ENCODE measurements at regions not wholly inside any gene's neighbourhood (a gene's known extent, or its start where the extent isn't known, plus 50 kb on each side); places are given as distances from the start of the nearest gene placed in this dataset.

DNA sequence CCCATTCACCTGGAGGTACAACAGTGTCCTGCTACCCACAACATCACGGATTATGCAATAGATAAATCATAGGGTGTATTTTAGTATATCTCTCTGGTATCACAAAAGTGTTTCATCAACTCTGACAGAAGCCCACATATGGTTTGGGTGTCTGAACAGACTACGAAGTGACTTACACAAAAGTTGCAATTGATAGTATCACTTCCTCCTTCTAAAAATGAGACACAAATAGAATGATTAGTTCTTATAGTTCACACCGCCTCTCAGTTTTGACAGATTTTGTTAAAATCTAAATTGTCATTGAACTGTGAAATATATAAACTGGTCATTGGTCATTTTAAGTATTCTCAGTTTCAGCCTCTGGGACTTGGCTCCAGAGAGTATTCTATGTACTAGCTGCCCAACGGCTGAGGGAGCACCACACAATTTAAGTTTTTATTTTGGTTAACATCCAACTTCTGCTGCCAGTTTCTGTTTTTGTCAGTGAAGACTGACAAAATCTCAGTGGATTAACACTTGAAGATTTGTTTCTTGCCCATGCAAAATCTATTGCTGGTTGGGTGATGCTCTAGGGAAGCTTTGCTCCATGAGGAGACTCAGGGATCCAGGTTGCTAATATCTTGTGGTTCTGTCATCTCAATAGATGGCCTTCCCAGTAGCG is 113.8 kb upstream of the PUDP start:
- intact Hi-C loops (cut with DNase I): no loop called here
- TF ChIP-seq POLR2AphosphoS5 (IDR thresholded peaks at IDR 0.05): no peak
- TF ChIP-seq, protein P1, sequence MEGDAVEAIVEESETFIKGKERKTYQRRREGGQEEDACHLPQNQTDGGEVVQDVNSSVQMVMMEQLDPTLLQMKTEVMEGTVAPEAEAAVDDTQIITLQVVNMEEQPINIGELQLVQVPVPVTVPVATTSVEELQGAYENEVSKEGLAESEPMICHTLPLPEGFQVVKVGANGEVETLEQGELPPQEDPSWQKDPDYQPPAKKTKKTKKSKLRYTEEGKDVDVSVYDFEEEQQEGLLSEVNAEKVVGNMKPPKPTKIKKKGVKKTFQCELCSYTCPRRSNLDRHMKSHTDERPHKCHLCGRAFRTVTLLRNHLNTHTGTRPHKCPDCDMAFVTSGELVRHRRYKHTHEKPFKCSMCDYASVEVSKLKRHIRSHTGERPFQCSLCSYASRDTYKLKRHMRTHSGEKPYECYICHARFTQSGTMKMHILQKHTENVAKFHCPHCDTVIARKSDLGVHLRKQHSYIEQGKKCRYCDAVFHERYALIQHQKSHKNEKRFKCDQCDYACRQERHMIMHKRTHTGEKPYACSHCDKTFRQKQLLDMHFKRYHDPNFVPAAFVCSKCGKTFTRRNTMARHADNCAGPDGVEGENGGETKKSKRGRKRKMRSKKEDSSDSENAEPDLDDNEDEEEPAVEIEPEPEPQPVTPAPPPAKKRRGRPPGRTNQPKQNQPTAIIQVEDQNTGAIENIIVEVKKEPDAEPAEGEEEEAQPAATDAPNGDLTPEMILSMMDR (IDR thresholded peaks at IDR 0.05): no peak
- no peak for TF ChIP-seq POLR2A (IDR thresholded peaks at IDR 0.05)

DNA sequence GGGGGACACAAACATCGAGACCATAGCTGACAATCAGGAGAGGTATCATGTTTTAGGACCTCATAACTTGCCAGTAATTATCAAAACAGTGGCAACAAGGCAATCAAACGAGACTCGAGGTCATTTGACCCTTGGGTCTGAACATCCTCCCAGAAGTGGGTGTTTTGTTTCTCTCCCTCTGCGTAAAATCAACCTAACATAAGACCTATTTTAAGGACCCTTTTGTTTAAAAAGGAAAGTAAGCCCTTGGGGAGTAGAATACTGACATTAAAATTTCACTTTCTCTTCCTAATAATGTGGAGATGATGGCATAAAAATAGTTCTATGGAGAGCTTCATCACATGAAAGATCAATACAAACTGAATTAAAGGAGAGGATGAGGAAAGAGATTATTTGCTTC is 106.2 kb upstream of the PUDP start:
- intact Hi-C loops (cut with DNase I): no loop called here
- Histone ChIP-seq H3K4me3 (no peak overlapping the region), H3K4me1 (replicated peaks) (no peaks in the 10 kb centered on the region), H3K27me3 (replicated peaks; ENCODE audit: insufficient read depth) (no peaks in the 10 kb centered on the region), H3K9me3 (no peaks in the 10 kb centered on the region), H3K27ac (no peak overlapping the region), H3K36me3 (no peaks in the 10 kb centered on the region)
- 50% methylated on average over 4 of the region's 4 CpGs for WGBS
- DNase-seq (ENCODE audit: low spot score): no peak
- no peak for TF ChIP-seq POLR2A (IDR thresholded peaks at IDR 0.05)
- TF ChIP-seq, protein P1 (IDR thresholded peaks at IDR 0.05): no peak
- no peak for TF ChIP-seq POLR2AphosphoS5 (IDR thresholded peaks at IDR 0.05)

More for the DNA sequence above, 113.8 kb upstream of the PUDP start:
- no peaks in the 10 kb centered on the region for H3K9me3 ChIP-seq
- no peaks in the 10 kb centered on the region for H3K4me1 ChIP-seq (replicated peaks)
- H3K36me3 ChIP-seq: no peaks in the 10 kb centered on the region
- no peaks in the 10 kb centered on the region for H3K27me3 ChIP-seq (replicated peaks; ENCODE audit: insufficient read depth)
- WGBS: 82% methylated on average over 5 of the region's 5 CpGs
- no peak overlapping the region for H3K27ac ChIP-seq
- H3K4me3 ChIP-seq: no peak overlapping the region
- DNase-seq (ENCODE audit: low spot score): no peak

DNA sequence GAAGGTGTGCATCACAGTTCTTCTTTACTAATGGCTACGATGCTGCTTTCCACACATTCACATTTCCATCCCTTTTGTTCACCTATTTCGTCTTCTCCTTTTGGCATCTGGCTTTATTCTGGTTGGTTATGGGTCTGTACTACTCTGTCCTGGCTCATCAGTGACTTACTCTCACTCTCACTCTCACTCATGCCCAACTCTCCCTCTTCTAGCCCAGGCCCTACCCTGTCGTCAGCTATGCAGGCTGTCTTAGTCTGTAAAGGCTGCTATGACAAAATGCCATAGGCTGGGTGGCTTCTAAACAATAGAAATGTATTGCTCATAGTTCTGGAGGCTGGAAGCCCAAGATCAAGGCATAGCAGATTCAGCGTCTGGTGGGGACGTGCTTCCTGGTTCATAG is 105.6 kb upstream of the PUDP start:
- Histone ChIP-seq H3K9me3 (no peaks in the 10 kb centered on the region), H3K36me3 (no peaks in the 10 kb centered on the region), H3K4me1 (replicated peaks) (no peaks in the 10 kb centered on the region), H3K27ac (no peak overlapping the region), H3K27me3 (replicated peaks; ENCODE audit: insufficient read depth) (no peaks in the 10 kb centered on the region), H3K4me3 (no peak overlapping the region)
- TF ChIP-seq POLR2A (IDR thresholded peaks at IDR 0.05) (no peak), POLR2AphosphoS5 (IDR thresholded peaks at IDR 0.05) (no peak)
- TF ChIP-seq, protein P1 (IDR thresholded peaks at IDR 0.05): no peak
- no peak for DNase-seq (ENCODE audit: low spot score)
- 93% methylated on average over 5 of the region's 5 CpGs for whole genome bisulfite sequencing
- intact Hi-C loops (cut with DNase I): no loop called here

DNA sequence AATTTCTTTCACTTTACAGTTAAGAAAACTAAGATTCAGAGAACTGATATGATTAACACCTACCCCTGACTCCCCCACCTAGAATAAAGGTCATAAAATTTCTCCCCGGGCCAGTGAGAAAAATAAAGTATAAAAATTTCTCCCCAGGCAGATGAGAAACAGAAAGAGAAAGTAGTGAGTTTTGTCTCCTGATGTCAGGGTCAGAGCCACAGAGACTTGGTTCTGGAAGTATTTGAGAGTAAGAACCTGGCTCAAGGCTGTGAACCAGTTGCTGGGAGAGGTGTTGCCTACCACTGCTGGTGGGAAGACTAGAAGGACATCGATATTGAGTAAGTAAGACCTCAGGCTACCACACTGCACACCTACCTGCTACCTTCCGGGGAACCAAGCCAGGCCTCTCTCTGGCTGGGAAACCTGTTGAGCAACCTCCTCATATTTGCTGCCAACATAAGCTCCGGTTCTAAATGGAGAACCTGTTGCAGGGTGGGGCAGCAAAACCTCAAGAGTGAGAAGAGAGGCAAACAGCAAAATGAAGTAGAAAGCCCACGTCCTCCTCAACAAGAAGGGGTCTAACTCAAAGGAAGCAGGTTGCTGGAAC is 104.2 kb upstream of the PUDP start:
- WGBS: 45% methylated on average over 4 of the region's 5 CpGs
- TF ChIP-seq, protein P1 (IDR thresholded peaks at IDR 0.05): no peak
- peak; percentile 74 for TF ChIP-seq POLR2AphosphoS5 (IDR thresholded peaks at IDR 0.05)
- no peaks in the 10 kb centered on the region for H3K27me3 ChIP-seq (replicated peaks; ENCODE audit: insufficient read depth)
- peak overlapping the region; percentile 46 to 47 for H3K27ac ChIP-seq
- DNase-seq (ENCODE audit: low spot score): peak; percentile 79
- intact Hi-C loops (cut with DNase I): no loop called here
- H3K4me1 ChIP-seq (replicated peaks): no peaks in the 10 kb centered on the region
- no peaks in the 10 kb centered on the region for H3K9me3 ChIP-seq
- no peaks in the 10 kb centered on the region for H3K36me3 ChIP-seq
- H3K4me3 ChIP-seq: no peak overlapping the region

DNA sequence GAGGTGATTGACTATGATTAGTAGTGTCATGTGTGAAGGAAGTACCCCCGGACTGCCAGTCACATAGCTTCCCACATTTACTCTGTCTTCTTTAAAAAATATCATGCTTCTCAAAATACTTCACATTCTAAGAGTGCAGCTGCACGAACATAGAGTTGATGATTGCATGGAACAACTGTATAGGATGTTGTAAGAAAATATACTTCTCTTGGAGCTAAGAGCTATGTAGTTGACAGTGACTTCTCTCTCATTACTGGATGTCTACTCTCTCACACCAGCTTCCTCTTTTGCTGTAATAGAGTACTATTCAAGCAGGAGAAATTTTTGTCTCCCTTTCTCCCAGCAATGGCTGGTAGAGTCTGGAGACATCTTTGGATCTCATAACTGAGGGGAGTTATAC is 99.4 kb upstream of the PUDP start:
- H3K27ac ChIP-seq: no peak overlapping the region
- WGBS: 88% methylated on average over 2 of the region's 2 CpGs
- no peak for TF ChIP-seq POLR2AphosphoS5 (IDR thresholded peaks at IDR 0.05)
- TF ChIP-seq, protein P1 (IDR thresholded peaks at IDR 0.05): no peak
- no peak for TF ChIP-seq POLR2A (IDR thresholded peaks at IDR 0.05)
- no peaks in the 10 kb centered on the region for H3K9me3 ChIP-seq
- intact Hi-C loops (cut with DNase I): no loop called here
- H3K4me3 ChIP-seq: no peak overlapping the region
- H3K36me3 ChIP-seq: no peaks in the 10 kb centered on the region
- no peaks in the 10 kb centered on the region for H3K4me1 ChIP-seq (replicated peaks)
- no peak for DNase-seq (ENCODE audit: low spot score)
- no peaks in the 10 kb centered on the region for H3K27me3 ChIP-seq (replicated peaks; ENCODE audit: insufficient read depth)

All from prostate gland (tissue), 2 donors.